H9 (cell line): ENCODE measurements at regions not wholly inside any gene's neighbourhood (a gene's known extent, or its start where the extent isn't known, plus 50 kb on each side); places are given as distances from the start of the nearest gene placed in this dataset.

Source experiments
- DNase-seq: peaks from one replicate; pipeline ENCODE4 v3.0.0-alpha.2; 2017
- H2AFZ ChIP-seq: one replicate; pipeline ENCODE4 v1.6.1; 2013; ENCODE audit warnings: mild to moderate bottlenecking, low read length, control low read depth, moderate library complexity
- H2AK5ac ChIP-seq: 2 replicates; pipeline ENCODE4 v1.6.1; 2013; ENCODE audit warnings: low read length, control low read depth, mixed read lengths; ENCODE audit not compliant: insufficient read length
- H2BK120ac ChIP-seq: one replicate; pipeline ENCODE4 v1.6.1; 2013; ENCODE audit warnings: low read depth, mild to moderate bottlenecking, low read length, control low read depth, inconsistent platforms; ENCODE audit not compliant: poor library complexity, severe bottlenecking
- H2BK12ac ChIP-seq: 2 replicates; pipeline ENCODE4 v1.6.1; 2013; ENCODE audit warnings: low read length, control low read depth, mixed read lengths, low read depth; ENCODE audit not compliant: insufficient read length
- H2BK15ac ChIP-seq: 2 replicates; pipeline ENCODE4 v1.6.1; 2013; ENCODE audit warnings: low read depth, low read length, control low read depth
- H2BK20ac ChIP-seq: one replicate; pipeline ENCODE4 v1.6.1; 2013; ENCODE audit warnings: low read depth, mild to moderate bottlenecking, low read length, control low read depth, inconsistent platforms; ENCODE audit not compliant: poor library complexity, severe bottlenecking
- H2BK5ac ChIP-seq: 2 replicates; pipeline ENCODE4 v1.6.1; 2013; ENCODE audit warnings: low read length, control low read depth, mixed read lengths; ENCODE audit not compliant: insufficient read length
- H3K14ac ChIP-seq: 2 replicates; pipeline ENCODE4 v1.6.1; 2013; ENCODE audit warnings: low read length, control low read depth; ENCODE audit not compliant: insufficient read depth
- H3K18ac ChIP-seq: 2 replicates; pipeline ENCODE4 v1.6.1; 2013; ENCODE audit warnings: low read depth, mild to moderate bottlenecking, mixed read lengths, low read length, control low read depth; ENCODE audit not compliant: insufficient read length
- H3K23ac ChIP-seq: 2 replicates; pipeline ENCODE4 v1.6.1; 2013; ENCODE audit warnings: low read length, control low read depth, mixed read lengths, low read depth; ENCODE audit not compliant: insufficient read length
- H3K23me2 ChIP-seq: 2 replicates; pipeline ENCODE4 v1.6.1; 2013; ENCODE audit warnings: low read depth, mild to moderate bottlenecking, mixed read lengths, low read length, control low read depth; ENCODE audit not compliant: insufficient read length, poor library complexity, severe bottlenecking
- H3K27ac ChIP-seq: 2 replicates; pipeline ENCODE4 v1.5.1; 2013; ENCODE audit warnings: low read length, control low read depth, mixed read lengths, low read depth; ENCODE audit not compliant: insufficient read length
- H3K27me3 ChIP-seq: 2 replicates; pipeline ENCODE4 v1.6.1; 2013; ENCODE audit warnings: low read length, control low read depth, inconsistent platforms; ENCODE audit not compliant: insufficient read depth
- H3K4ac ChIP-seq: 2 replicates; pipeline ENCODE4 v1.6.1; 2013; ENCODE audit warnings: low read depth, mild to moderate bottlenecking, control low read depth, inconsistent platforms, low read length, moderate library complexity
- H3K4me1 ChIP-seq: 2 replicates; pipeline ENCODE4 v1.6.1; 2013; ENCODE audit warnings: low read length, control low read depth, inconsistent platforms; ENCODE audit not compliant: insufficient read depth
- H3K4me2 ChIP-seq: 2 replicates; pipeline ENCODE4 v1.6.1; 2013; ENCODE audit warnings: low read length, control low read depth, mixed read lengths; ENCODE audit not compliant: insufficient read length, insufficient read depth
- H3K56ac ChIP-seq: 2 replicates; pipeline ENCODE4 v1.6.1; 2013; ENCODE audit warnings: low read depth, mild to moderate bottlenecking, mixed read lengths, low read length, control low read depth; ENCODE audit not compliant: insufficient read length
- H3K79me1 ChIP-seq: 2 replicates; pipeline ENCODE4 v1.6.1; 2013; ENCODE audit warnings: low read depth, mild to moderate bottlenecking, moderate library complexity, low read length, control low read depth, inconsistent platforms; ENCODE audit not compliant: insufficient read depth, poor library complexity, severe bottlenecking
- H3K79me2 ChIP-seq: 2 replicates; pipeline ENCODE4 v1.6.1; 2013; ENCODE audit warnings: low read length, control low read depth, inconsistent platforms; ENCODE audit not compliant: insufficient read depth
- H3K9ac ChIP-seq: 2 replicates; pipeline ENCODE4 v1.6.1; 2013; ENCODE audit warnings: low read length, control low read depth, mixed read lengths; ENCODE audit not compliant: insufficient read length; ENCODE audit errors: extremely low read depth
- H3K9me3 ChIP-seq: one replicate; pipeline ENCODE4 v1.6.1; 2013; ENCODE audit warnings: low read depth, low read length, inconsistent platforms; ENCODE audit not compliant: control insufficient read depth
- H3T11ph ChIP-seq: one replicate; pipeline ENCODE4 v1.6.1; 2013; ENCODE audit warnings: mild to moderate bottlenecking, low read length, control low read depth, inconsistent platforms
- H4K20me1 ChIP-seq: one replicate; pipeline ENCODE4 v1.6.1; 2013; ENCODE audit not compliant: control insufficient read depth, insufficient read length, insufficient read depth
- H4K5ac ChIP-seq: 2 replicates; pipeline ENCODE4 v1.6.1; 2013; ENCODE audit warnings: low read depth, mild to moderate bottlenecking, mixed read lengths, low read length, control low read depth; ENCODE audit not compliant: insufficient read length
- H4K8ac ChIP-seq: replicated peaks from 2 replicates; pipeline ENCODE4 v1.6.1; 2013; ENCODE audit warnings: low read length, control low read depth, mixed read lengths, low read depth; ENCODE audit not compliant: insufficient read length
- H4K91ac ChIP-seq: 2 replicates; pipeline ENCODE4 v1.6.1; 2013; ENCODE audit warnings: low read depth, mild to moderate bottlenecking, moderate library complexity, mixed read lengths, low read length, control low read depth; ENCODE audit not compliant: insufficient read length
- H3K27ac Mint-ChIP-seq, 3 experiments: 2 replicates in 2 of 3; 3 replicates in 1 of 3; pipeline ENCODE4 v1.8.0; 2020 to 2021; ENCODE audit warnings: mixed read lengths in 3 of 3, mild to moderate bottlenecking in 1 of 3, moderate library complexity in 1 of 3
- H3K27me3 Mint-ChIP-seq: 2 replicates; pipeline ENCODE4 v1.8.0; 2021; ENCODE audit warnings: low read depth, mild to moderate bottlenecking, moderate library complexity, mixed read lengths
- H3K36me3 Mint-ChIP-seq, 3 experiments: 2 replicates in 2 of 3; 3 replicates in 1 of 3; pipeline ENCODE4 v1.8.0; 2020 to 2021; ENCODE audit warnings: low read depth in 3 of 3, mixed read lengths in 3 of 3; ENCODE audit not compliant: insufficient read depth in 1 of 3
- H3K4me1 Mint-ChIP-seq, 2 experiments: 2 replicates each; pipeline ENCODE4 v1.8.0; 2020; ENCODE audit warnings: mixed read lengths in 2 of 2
- H3K4me3 Mint-ChIP-seq, 2 experiments: 2 replicates in 1 of 2; 3 replicates in 1 of 2; pipeline ENCODE4 v1.8.0; 2020 to 2021; ENCODE audit warnings: mild to moderate bottlenecking in 2 of 2, mixed read lengths in 2 of 2, moderate library complexity in 1 of 2
- H3K9me3 Mint-ChIP-seq, 2 experiments: 2 replicates in 1 of 2; 3 replicates in 1 of 2; pipeline ENCODE4 v1.8.0; 2020; ENCODE audit warnings: mild to moderate bottlenecking in 2 of 2, mixed read lengths in 2 of 2, moderate library complexity in 1 of 2
- WGBS: extraction: QIAGEN DNeasy Blood & Tissue Kit; methylation state at CpG from one replicate; pipeline ENCODE4 v1.1.7; 2013; ENCODE audit warnings: missing lambda C conversion rate, low lambda C conversion rate, mixed read lengths; ENCODE audit not compliant: insufficient read length; ENCODE audit errors: extremely low coverage; 5-methylcytosine and 5-hydroxymethylcytosine counted together
- TF ChIP-seq, protein P1 (sequence below): fragments of 200-600 bp; sonication (generic); conservative IDR thresholded peaks from 3 replicates; pipeline ENCODE4 v1.8.0; 2021; ENCODE audit warnings: antibody characterized with exemption, mild to moderate bottlenecking

DNA sequence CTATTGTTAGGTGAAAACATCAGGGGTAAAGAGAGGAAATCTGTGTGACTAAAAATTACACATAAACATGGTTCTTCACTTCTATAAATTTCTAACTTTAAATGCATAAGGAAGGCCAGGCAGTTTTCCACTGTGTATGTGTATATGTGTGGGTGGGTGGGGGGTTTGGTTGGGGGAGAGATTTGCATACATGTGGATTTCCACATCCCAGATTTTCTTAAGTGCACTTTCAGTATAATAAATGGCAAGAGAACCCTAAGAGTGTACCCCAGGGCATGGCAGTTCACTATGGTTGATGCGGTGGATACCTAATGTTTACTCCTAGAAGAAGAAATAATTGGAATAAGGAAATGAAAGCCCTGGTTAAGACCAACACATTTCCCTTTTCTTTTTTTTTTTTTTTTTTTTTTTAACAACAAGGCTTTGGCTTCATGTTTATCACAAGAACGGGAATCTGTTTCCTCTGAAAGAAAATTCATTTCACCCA lies 451.8 kb upstream of the CCL2 start:
- Histone ChIP-seq H3K9ac (no peak overlapping the region), H2BK5ac (no peak overlapping the region), H3K27ac (no peak overlapping the region), H3K23me2 (no peaks in the 10 kb centered on the region), H3T11ph (no peak overlapping the region), H3K18ac (no peak overlapping the region), H3K4me2 (no peak overlapping the region), H2BK20ac (no peak overlapping the region), H4K91ac (no peak overlapping the region), H3K79me1 (no peaks in the 10 kb centered on the region), H3K9me3 (no peaks in the 10 kb centered on the region), H4K8ac (no peak overlapping the region), H3K79me2 (no peaks in the 10 kb centered on the region), H4K20me1 (no peaks in the 10 kb centered on the region), H4K5ac (no peak overlapping the region), H3K4me1 (peaks cover 3% of the 10 kb centered on the region; the same call in 1 of the 2 replicates), H3K4ac (no peak overlapping the region), H3K14ac (no peak overlapping the region), H3K27me3 (no peaks in the 10 kb centered on the region), H2BK120ac (no peak overlapping the region), H2BK15ac (no peak overlapping the region), H3K23ac (no peak overlapping the region), H2AK5ac (no peak overlapping the region), H2BK12ac (no peak overlapping the region), H3K56ac (no peak overlapping the region), H2AFZ (no peak overlapping the region)
- H3K27me3 Mint-ChIP-seq: peaks cover 3% of the 10 kb centered on the region
- H3K36me3 Mint-ChIP-seq: no peaks in the 10 kb centered on the region
- no peaks in the 10 kb centered on the region; a peak in 2 of 5 replicates for H3K9me3 Mint-ChIP-seq
- no peak for DNase-seq
- no peak overlapping the region for H3K27ac Mint-ChIP-seq
- WGBS: no CpG with 5 or more reads among the region's 2 CpGs
- no peak overlapping the region for H3K4me3 Mint-ChIP-seq
- H3K4me1 Mint-ChIP-seq: peaks cover 30 to 33% of the 10 kb centered on the region in 2 experiments
- TF ChIP-seq, protein P1, sequence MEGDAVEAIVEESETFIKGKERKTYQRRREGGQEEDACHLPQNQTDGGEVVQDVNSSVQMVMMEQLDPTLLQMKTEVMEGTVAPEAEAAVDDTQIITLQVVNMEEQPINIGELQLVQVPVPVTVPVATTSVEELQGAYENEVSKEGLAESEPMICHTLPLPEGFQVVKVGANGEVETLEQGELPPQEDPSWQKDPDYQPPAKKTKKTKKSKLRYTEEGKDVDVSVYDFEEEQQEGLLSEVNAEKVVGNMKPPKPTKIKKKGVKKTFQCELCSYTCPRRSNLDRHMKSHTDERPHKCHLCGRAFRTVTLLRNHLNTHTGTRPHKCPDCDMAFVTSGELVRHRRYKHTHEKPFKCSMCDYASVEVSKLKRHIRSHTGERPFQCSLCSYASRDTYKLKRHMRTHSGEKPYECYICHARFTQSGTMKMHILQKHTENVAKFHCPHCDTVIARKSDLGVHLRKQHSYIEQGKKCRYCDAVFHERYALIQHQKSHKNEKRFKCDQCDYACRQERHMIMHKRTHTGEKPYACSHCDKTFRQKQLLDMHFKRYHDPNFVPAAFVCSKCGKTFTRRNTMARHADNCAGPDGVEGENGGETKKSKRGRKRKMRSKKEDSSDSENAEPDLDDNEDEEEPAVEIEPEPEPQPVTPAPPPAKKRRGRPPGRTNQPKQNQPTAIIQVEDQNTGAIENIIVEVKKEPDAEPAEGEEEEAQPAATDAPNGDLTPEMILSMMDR: no peak
